Body of pancreas (tissue), 4 donors: ENCODE measurements at regions not wholly inside any gene's neighbourhood (a gene's known extent, or its start where the extent isn't known, plus 50 kb on each side); places are given as distances from the start of the nearest gene placed in this dataset.

Experiments used
- POLR2A ChIP-seq, 3 donors: fragments of 450-650 bp; IDR thresholded peaks; one replicate each; pipeline ENCODE4 v1.6.1; 2016; ENCODE audit warnings: antibody characterized with exemption in 3 of 3, mild to moderate bottlenecking in 2 of 3
- TF ChIP-seq, protein P1 (sequence below), 7 experiments: fragments of 450-650 bp in 4 of 7; fragments of 200-600 bp in 3 of 7; sonication (generic) in 3 of 7; IDR thresholded peaks; one replicate each; pipeline ENCODE4 v1.5.1; 2016 to 2019; ENCODE audit warnings: antibody characterized with exemption in 7 of 7

- no peak for TF ChIP-seq POLR2A (IDR thresholded peaks at IDR 0.05)
- TF ChIP-seq, protein P1, sequence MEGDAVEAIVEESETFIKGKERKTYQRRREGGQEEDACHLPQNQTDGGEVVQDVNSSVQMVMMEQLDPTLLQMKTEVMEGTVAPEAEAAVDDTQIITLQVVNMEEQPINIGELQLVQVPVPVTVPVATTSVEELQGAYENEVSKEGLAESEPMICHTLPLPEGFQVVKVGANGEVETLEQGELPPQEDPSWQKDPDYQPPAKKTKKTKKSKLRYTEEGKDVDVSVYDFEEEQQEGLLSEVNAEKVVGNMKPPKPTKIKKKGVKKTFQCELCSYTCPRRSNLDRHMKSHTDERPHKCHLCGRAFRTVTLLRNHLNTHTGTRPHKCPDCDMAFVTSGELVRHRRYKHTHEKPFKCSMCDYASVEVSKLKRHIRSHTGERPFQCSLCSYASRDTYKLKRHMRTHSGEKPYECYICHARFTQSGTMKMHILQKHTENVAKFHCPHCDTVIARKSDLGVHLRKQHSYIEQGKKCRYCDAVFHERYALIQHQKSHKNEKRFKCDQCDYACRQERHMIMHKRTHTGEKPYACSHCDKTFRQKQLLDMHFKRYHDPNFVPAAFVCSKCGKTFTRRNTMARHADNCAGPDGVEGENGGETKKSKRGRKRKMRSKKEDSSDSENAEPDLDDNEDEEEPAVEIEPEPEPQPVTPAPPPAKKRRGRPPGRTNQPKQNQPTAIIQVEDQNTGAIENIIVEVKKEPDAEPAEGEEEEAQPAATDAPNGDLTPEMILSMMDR (IDR thresholded peaks at IDR 0.05), result no peak
Observed at GRCh38 chr12:30462249-30462648, 233.4 kb downstream of the IPO8 start.
